ENCODE measurements at regions not wholly inside any gene's neighbourhood (a gene's known extent, or its start where the extent isn't known, plus 50 kb on each side); places are given as distances from the start of the nearest gene placed in this dataset.

- RAD21 ChIA-PET (ENCODE audit: low non-redundant PET in 1 of 2, low total read pairs in 2 of 2, uncharacterized antibody in 2 of 2, unreplicated experiment in 2 of 2) = no interaction called here
- no peak overlapping the region for H3K9ac ChIP-seq (ENCODE audit: low read length)
- H3K9me3 ChIP-seq (ENCODE audit: control insufficient read depth in 1 of 2, insufficient read depth in 1 of 2, low read depth in 1 of 2, low read length in 2 of 2) = no peaks in the 10 kb centered on the region
- no peak overlapping the region for H3K4me2 ChIP-seq (ENCODE audit: low read length)
- no peak for TF ChIP-seq TCF7L2 (IDR thresholded peaks at IDR 0.05; ENCODE audit: borderline replicate concordance, extremely low read depth, insufficient read depth, insufficient read length)
- TF ChIP-seq RAD21 (IDR thresholded peaks at IDR 0.05; ENCODE audit: low read depth) = no peak
- no peaks in the 10 kb centered on the region for H3K4me1 ChIP-seq (ENCODE audit: control insufficient read depth in 1 of 2, insufficient read depth in 2 of 2, low read length in 2 of 2)
- intact Hi-C loops (cut with micrococcal nuclease) = no loop called here
- H3K27me3 ChIP-seq (ENCODE audit: insufficient read depth, low read length) = no peaks in the 10 kb centered on the region
- ATAC-seq (no peak), DNase-seq (ENCODE audit: low read depth, low spot score) (no peak)
- CTCF ChIA-PET = no interaction called here
- no peaks in the 10 kb centered on the region for H3K36me3 ChIP-seq (ENCODE audit: control insufficient read depth in 1 of 2, insufficient read depth in 2 of 2, low read length in 2 of 2)
- H3K9me2 ChIP-seq (ENCODE audit: insufficient read depth) = no peaks in the 10 kb centered on the region
- no TSS peak for BruUV-seq (replicated peaks)
- POLR2A ChIA-PET = no interaction called here
- no peak overlapping the region for H3K27ac ChIP-seq (ENCODE audit: low read depth, low read length)
- H2AFZ ChIP-seq (ENCODE audit: low read depth, low read length, poor library complexity, severe bottlenecking) = no peak overlapping the region
- no peaks in the 10 kb centered on the region for H4K20me1 ChIP-seq (ENCODE audit: insufficient read depth)
- no peaks in the 10 kb centered on the region for H3K79me2 ChIP-seq (ENCODE audit: insufficient read depth, low read length)
- H3K4me3 ChIP-seq (replicated peaks in 1 of 2; ENCODE audit: low read depth in 1 of 2, low read length in 2 of 2) = no peak overlapping the region
These were observed 1242.4 kb upstream of the ACVR2A start for GRCh38 chr2:146602383-146602782.

- no TSS peak for BruUV-seq (replicated peaks)
- CTCF ChIA-PET = no interaction called here
- POLR2A ChIA-PET = no interaction called here
These were observed 1246.0 kb upstream of the ACVR2A start for GRCh38 chr2:146598791-146599190.

More at GRCh38 chr2:146598791-146599190, 1246.0 kb upstream of the ACVR2A start:
- no peak for DNase-seq (ENCODE audit: low read depth, low spot score)
- no peak for TF ChIP-seq EZH2phosphoT487 (IDR thresholded peaks at IDR 0.05; ENCODE audit: borderline replicate concordance)
- TF ChIP-seq EZH2 (IDR thresholded peaks at IDR 0.05) = no peak
- TF ChIP-seq REST (IDR thresholded peaks at IDR 0.05; ENCODE audit: low read depth) = no peak
- TF ChIP-seq YY1 (IDR thresholded peaks at IDR 0.05; ENCODE audit: extremely low read depth, insufficient replicate concordance, low read depth, low read length) = no peak
- TF ChIP-seq, protein P1, sequence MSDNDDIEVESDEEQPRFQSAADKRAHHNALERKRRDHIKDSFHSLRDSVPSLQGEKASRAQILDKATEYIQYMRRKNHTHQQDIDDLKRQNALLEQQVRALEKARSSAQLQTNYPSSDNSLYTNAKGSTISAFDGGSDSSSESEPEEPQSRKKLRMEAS (IDR thresholded peaks at IDR 0.05) = no peak
- TF ChIP-seq, protein P2, sequence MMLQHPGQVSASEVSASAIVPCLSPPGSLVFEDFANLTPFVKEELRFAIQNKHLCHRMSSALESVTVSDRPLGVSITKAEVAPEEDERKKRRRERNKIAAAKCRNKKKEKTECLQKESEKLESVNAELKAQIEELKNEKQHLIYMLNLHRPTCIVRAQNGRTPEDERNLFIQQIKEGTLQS (IDR thresholded peaks at IDR 0.05) = no peak
- TF ChIP-seq FOSL1 (IDR thresholded peaks at IDR 0.05; ENCODE audit: low read depth) = no peak
- no peak for TF ChIP-seq JUND (IDR thresholded peaks at IDR 0.05)
- TF ChIP-seq RAD21 (IDR thresholded peaks at IDR 0.05; ENCODE audit: low read depth) = no peak
- TF ChIP-seq POLR2A (IDR thresholded peaks at IDR 0.05; ENCODE audit: borderline replicate concordance, extremely low read depth, insufficient read depth, insufficient read length) = no peak
- no peak for TF ChIP-seq TCF7L2 (IDR thresholded peaks at IDR 0.05; ENCODE audit: borderline replicate concordance, extremely low read depth, insufficient read depth, insufficient read length)
- TF ChIP-seq SIN3A (IDR thresholded peaks at IDR 0.05; ENCODE audit: low read depth) = no peak
- TF ChIP-seq ZFX (IDR thresholded peaks at IDR 0.05) = no peak
- TF ChIP-seq POLR2AphosphoS5 (IDR thresholded peaks at IDR 0.05; ENCODE audit: low read depth, low read length) = no peak
- no peak for TF ChIP-seq SP1 (IDR thresholded peaks at IDR 0.05; ENCODE audit: low read depth)
- no peak for TF ChIP-seq EGR1 (IDR thresholded peaks at IDR 0.05; ENCODE audit: low read depth)
- Histone ChIP-seq H2AFZ (ENCODE audit: low read depth, low read length, poor library complexity, severe bottlenecking) (no peak overlapping the region), H3K9me3 (ENCODE audit: control insufficient read depth in 1 of 2, insufficient read depth in 1 of 2, low read depth in 1 of 2, low read length in 2 of 2) (no peaks in the 10 kb centered on the region), H3K27ac (ENCODE audit: low read depth, low read length) (no peak overlapping the region), H3K4me1 (ENCODE audit: control insufficient read depth in 1 of 2, insufficient read depth in 2 of 2, low read length in 2 of 2) (no peaks in the 10 kb centered on the region), H3K4me3 (replicated peaks in 1 of 2; ENCODE audit: low read depth in 1 of 2, low read length in 2 of 2) (no peak overlapping the region), H3K27me3 (ENCODE audit: insufficient read depth, low read length) (no peaks in the 10 kb centered on the region), H3K36me3 (ENCODE audit: control insufficient read depth in 1 of 2, insufficient read depth in 2 of 2, low read length in 2 of 2) (no peaks in the 10 kb centered on the region), H3K4me2 (ENCODE audit: low read length) (no peak overlapping the region), H3K9ac (ENCODE audit: low read length) (no peak overlapping the region), H3K9me2 (ENCODE audit: insufficient read depth) (no peaks in the 10 kb centered on the region), H4K20me1 (ENCODE audit: insufficient read depth) (no peaks in the 10 kb centered on the region), H3K79me2 (ENCODE audit: insufficient read depth, low read length) (no peaks in the 10 kb centered on the region)
- RAD21 ChIA-PET (ENCODE audit: low non-redundant PET in 1 of 2, low total read pairs in 2 of 2, uncharacterized antibody in 2 of 2, unreplicated experiment in 2 of 2) = no interaction called here
- no peak for ATAC-seq
- intact Hi-C loops (cut with micrococcal nuclease) = no loop called here
